MM.1S (cell line): ENCODE measurements at regions not wholly inside any gene's neighbourhood (a gene's known extent, or its start where the extent isn't known, plus 50 kb on each side); places are given as distances from the start of the nearest gene placed in this dataset.

Experiments
- EZH2 ChIP-seq: fragments of 300-600 bp; sonication (generic); optimal IDR thresholded peaks from 2 replicates; pipeline ENCODE3; 2017; ENCODE audit warnings: low read depth, mild to moderate bottlenecking, antibody characterized with exemption, low read length, mixed read lengths
- EZH2phosphoT487 ChIP-seq: fragments of 300-600 bp; sonication (generic); IDR thresholded peaks from 2 replicates; pipeline ENCODE4 v1.6.1; 2018; ENCODE audit warnings: antibody characterized with exemption, low read length
- TF ChIP-seq, protein P1 (sequence below): fragments of 300-600 bp; sonication (generic); IDR thresholded peaks from 2 replicates; pipeline ENCODE4 v1.5.1; 2016; ENCODE audit warnings: antibody characterized with exemption, low read length, mixed read lengths

DNA sequence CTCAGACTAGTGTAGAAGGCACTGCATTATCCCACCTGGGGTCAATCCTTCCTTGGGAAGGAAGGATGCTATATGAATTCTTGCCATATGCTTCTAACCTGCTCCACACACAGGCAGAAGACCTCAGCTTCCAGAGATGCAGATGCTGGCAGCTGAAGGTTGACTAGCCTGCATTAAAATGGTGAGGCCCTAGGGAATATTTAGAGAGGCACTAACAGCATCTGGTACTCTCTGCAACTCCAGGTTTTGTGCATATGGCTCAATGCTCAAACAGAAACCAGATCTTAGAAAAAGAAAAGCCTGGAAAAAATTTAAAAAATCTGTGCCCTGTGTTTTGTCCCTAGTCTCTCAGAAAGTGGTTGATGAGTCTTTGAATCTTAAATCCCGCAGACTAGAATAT lies 56.0 kb upstream of the MYRIP start:
- TF ChIP-seq, protein P1, sequence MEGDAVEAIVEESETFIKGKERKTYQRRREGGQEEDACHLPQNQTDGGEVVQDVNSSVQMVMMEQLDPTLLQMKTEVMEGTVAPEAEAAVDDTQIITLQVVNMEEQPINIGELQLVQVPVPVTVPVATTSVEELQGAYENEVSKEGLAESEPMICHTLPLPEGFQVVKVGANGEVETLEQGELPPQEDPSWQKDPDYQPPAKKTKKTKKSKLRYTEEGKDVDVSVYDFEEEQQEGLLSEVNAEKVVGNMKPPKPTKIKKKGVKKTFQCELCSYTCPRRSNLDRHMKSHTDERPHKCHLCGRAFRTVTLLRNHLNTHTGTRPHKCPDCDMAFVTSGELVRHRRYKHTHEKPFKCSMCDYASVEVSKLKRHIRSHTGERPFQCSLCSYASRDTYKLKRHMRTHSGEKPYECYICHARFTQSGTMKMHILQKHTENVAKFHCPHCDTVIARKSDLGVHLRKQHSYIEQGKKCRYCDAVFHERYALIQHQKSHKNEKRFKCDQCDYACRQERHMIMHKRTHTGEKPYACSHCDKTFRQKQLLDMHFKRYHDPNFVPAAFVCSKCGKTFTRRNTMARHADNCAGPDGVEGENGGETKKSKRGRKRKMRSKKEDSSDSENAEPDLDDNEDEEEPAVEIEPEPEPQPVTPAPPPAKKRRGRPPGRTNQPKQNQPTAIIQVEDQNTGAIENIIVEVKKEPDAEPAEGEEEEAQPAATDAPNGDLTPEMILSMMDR = no peak
- TF ChIP-seq EZH2 = no peak
- no peak for TF ChIP-seq EZH2phosphoT487
